Amniotic epithelial cell (primary cell): ENCODE measurements at regions not wholly inside any gene's neighbourhood (a gene's known extent, or its start where the extent isn't known, plus 50 kb on each side); places are given as distances from the start of the nearest gene placed in this dataset.
"Not testable (repeated sequence)": the region's sequence is repeated elsewhere in the genome, so short reads cannot be mapped to it uniquely, and the experiment has no call there.

Experiments used
- DNase-seq: peaks from one replicate; pipeline ENCODE4 v3.0.0-alpha.2; 2010; ENCODE audit warnings: low read depth

- DNase-seq: no peak
These were observed 1272.7 kb upstream of the TMEFF2 start for GRCh38 chr2:193467276-193467987.

- no peak for DNase-seq
These were observed 1268.3 kb upstream of the TMEFF2 start for GRCh38 chr2:193463011-193463410.

GRCh38 chr2:193462411-193462810 lies 1267.7 kb upstream of the TMEFF2 start:
- no peak for DNase-seq

- no peak for DNase-seq
These were observed 1266.8 kb upstream of the TMEFF2 start for GRCh38 chr2:193461431-193461934.

- DNase-seq: no peak
These were observed 1252.2 kb upstream of the TMEFF2 start for GRCh38 chr2:193446967-193447366.

GRCh38 chr2:193442293-193442692 lies 1247.6 kb upstream of the TMEFF2 start:
- no peak for DNase-seq

GRCh38 chr2:193428336-193428818 lies 1233.6 kb upstream of the TMEFF2 start:
- no peak for DNase-seq

GRCh38 chr2:193412368-193412767 lies 1217.6 kb upstream of the TMEFF2 start:
- DNase-seq: not testable (repeated sequence)

- no peak for DNase-seq
These were observed 1215.2 kb upstream of the TMEFF2 start for GRCh38 chr2:193409951-193410350.

- no peak for DNase-seq
These were observed 1187.8 kb upstream of the TMEFF2 start for GRCh38 chr2:193382583-193382982.

- DNase-seq: no peak
These were observed 1183.1 kb upstream of the TMEFF2 start for GRCh38 chr2:193377789-193378188.

- no peak for DNase-seq
These were observed 1178.4 kb upstream of the TMEFF2 start for GRCh38 chr2:193373120-193373519.

- DNase-seq: no peak
These were observed 1176.5 kb upstream of the TMEFF2 start for GRCh38 chr2:193371200-193371599.

- no peak for DNase-seq
These were observed 1173.9 kb upstream of the TMEFF2 start for GRCh38 chr2:193368615-193369014.

- DNase-seq: no peak
These were observed 1162.8 kb upstream of the TMEFF2 start for GRCh38 chr2:193357508-193357907.

- DNase-seq: not testable (repeated sequence)
These were observed 1158.0 kb upstream of the TMEFF2 start for GRCh38 chr2:193352665-193353242.

GRCh38 chr2:193350509-193350908 lies 1155.8 kb upstream of the TMEFF2 start:
- no peak for DNase-seq

GRCh38 chr2:193349642-193350041 lies 1154.9 kb upstream of the TMEFF2 start:
- DNase-seq: no peak

- DNase-seq: no peak
These were observed 1153.3 kb upstream of the TMEFF2 start for GRCh38 chr2:193348055-193348454.

- no peak for DNase-seq
These were observed 1142.0 kb upstream of the TMEFF2 start for GRCh38 chr2:193336781-193337180.

- DNase-seq: no peak
These were observed 1139.7 kb upstream of the TMEFF2 start for GRCh38 chr2:193334401-193334800.

GRCh38 chr2:193333539-193333938 lies 1138.8 kb upstream of the TMEFF2 start:
- no peak for DNase-seq

- DNase-seq: no peak
These were observed 1138.2 kb upstream of the TMEFF2 start for GRCh38 chr2:193332941-193333340.

- DNase-seq: no peak
These were observed 1136.9 kb upstream of the TMEFF2 start for GRCh38 chr2:193331676-193332075.
